RWPE2 (cell line): ENCODE measurements at regions not wholly inside any gene's neighbourhood (a gene's known extent, or its start where the extent isn't known, plus 50 kb on each side); places are given as distances from the start of the nearest gene placed in this dataset.

ENCODE experiments used
- ATAC-seq: fragments of 200-7000 bp; cut with Tn5 transposase; 3 replicates; pipeline ENCODE4 v1.9.1; 2021; ENCODE audit warnings: low read depth
- DNase-seq: peaks from one replicate; pipeline ENCODE4 v3.0.0-alpha.2; 2020; ENCODE audit warnings: low spot score
- H3K27ac ChIP-seq: fragments of 450-650 bp; 2 replicates; pipeline ENCODE4 v1.5.1; 2017; ENCODE audit warnings: mild to moderate bottlenecking; ENCODE audit not compliant: poor library complexity, severe bottlenecking
- H3K27me3 ChIP-seq: fragments of 250-450 bp; sonication (Bioruptor Pico); 2 replicates; pipeline ENCODE4 v1.5.1; 2021; ENCODE audit warnings: mild to moderate bottlenecking, moderate library complexity; ENCODE audit not compliant: insufficient read depth, poor library complexity, severe bottlenecking
- H3K36me3 ChIP-seq: fragments of 250-450 bp; sonication (Bioruptor Pico); 2 replicates; pipeline ENCODE4 v1.5.1; 2020; ENCODE audit warnings: low read depth, mild to moderate bottlenecking, moderate library complexity
- H3K4me1 ChIP-seq: fragments of 250-450 bp; sonication (Bioruptor Pico); 2 replicates; pipeline ENCODE4 v1.5.1; 2021; ENCODE audit warnings: mild to moderate bottlenecking, moderate library complexity; ENCODE audit not compliant: insufficient read depth, poor library complexity, severe bottlenecking
- H3K4me3 ChIP-seq: fragments of 250-450 bp; sonication (Bioruptor Pico); 2 replicates; pipeline ENCODE4 v1.5.1; 2021; ENCODE audit warnings: mild to moderate bottlenecking, moderate library complexity; ENCODE audit not compliant: severe bottlenecking
- H3K9me3 ChIP-seq: fragments of 250-450 bp; sonication (Bioruptor Pico); 2 replicates; pipeline ENCODE4 v1.5.1; 2021; ENCODE audit warnings: mild to moderate bottlenecking, moderate library complexity; ENCODE audit not compliant: severe bottlenecking
- CTCF ChIP-seq: fragments of 450-650 bp; IDR thresholded peaks from one replicate; pipeline ENCODE4 v1.5.1; 2017; ENCODE audit warnings: mild to moderate bottlenecking, moderate library complexity; ENCODE audit not compliant: poor library complexity, severe bottlenecking

- H3K36me3 ChIP-seq = no peaks in the 10 kb centered on the region
- no peaks in the 10 kb centered on the region for H3K4me1 ChIP-seq
- H3K9me3 ChIP-seq = no peaks in the 10 kb centered on the region
- no peak overlapping the region for H3K4me3 ChIP-seq
- DNase-seq = no peak
- TF ChIP-seq CTCF = no peak
- no peak for ATAC-seq
- no peaks in the 10 kb centered on the region for H3K27me3 ChIP-seq
- H3K27ac ChIP-seq = no peak overlapping the region
Observed at GRCh38 chr4:157527954-157528353, 307.4 kb downstream of the GRIA2 start.

GRCh38 chr4:157521906-157522305 is 301.4 kb downstream of the GRIA2 start:
- Histone ChIP-seq H3K27me3 (no peaks in the 10 kb centered on the region), H3K27ac (no peak overlapping the region), H3K4me3 (no peak overlapping the region), H3K36me3 (no peaks in the 10 kb centered on the region), H3K4me1 (no peaks in the 10 kb centered on the region), H3K9me3 (no peaks in the 10 kb centered on the region)
- DNase-seq = no peak
- ATAC-seq = no peak
- no peak for TF ChIP-seq CTCF

- Histone ChIP-seq H3K27ac (no peak overlapping the region), H3K9me3 (no peaks in the 10 kb centered on the region), H3K4me3 (no peak overlapping the region), H3K27me3 (no peaks in the 10 kb centered on the region), H3K36me3 (no peaks in the 10 kb centered on the region), H3K4me1 (no peaks in the 10 kb centered on the region)
- DNase-seq (no peak), ATAC-seq (no peak)
- TF ChIP-seq CTCF = no peak
Observed at GRCh38 chr4:157514711-157515110, 294.2 kb downstream of the GRIA2 start.

GRCh38 chr4:157509341-157509740 is 288.8 kb downstream of the GRIA2 start:
- H3K27me3 ChIP-seq = no peaks in the 10 kb centered on the region
- no peak for TF ChIP-seq CTCF
- no peak for ATAC-seq
- H3K36me3 ChIP-seq = no peaks in the 10 kb centered on the region
- no peaks in the 10 kb centered on the region for H3K9me3 ChIP-seq
- H3K4me1 ChIP-seq = no peaks in the 10 kb centered on the region
- no peak overlapping the region for H3K4me3 ChIP-seq
- no peak overlapping the region for H3K27ac ChIP-seq
- DNase-seq = no peak

- Histone ChIP-seq H3K27me3 (no peaks in the 10 kb centered on the region), H3K4me3 (no peak overlapping the region), H3K9me3 (no peaks in the 10 kb centered on the region), H3K36me3 (no peaks in the 10 kb centered on the region), H3K27ac (no peak overlapping the region), H3K4me1 (no peaks in the 10 kb centered on the region)
- TF ChIP-seq CTCF = no peak
- ATAC-seq (no peak), DNase-seq (no peak)
Observed at GRCh38 chr4:157502656-157503055, 282.1 kb downstream of the GRIA2 start.
